ENCODE measurements at regions not wholly inside any gene's neighbourhood (a gene's known extent, or its start where the extent isn't known, plus 50 kb on each side); places are given as distances from the start of the nearest gene placed in this dataset.

DNA sequence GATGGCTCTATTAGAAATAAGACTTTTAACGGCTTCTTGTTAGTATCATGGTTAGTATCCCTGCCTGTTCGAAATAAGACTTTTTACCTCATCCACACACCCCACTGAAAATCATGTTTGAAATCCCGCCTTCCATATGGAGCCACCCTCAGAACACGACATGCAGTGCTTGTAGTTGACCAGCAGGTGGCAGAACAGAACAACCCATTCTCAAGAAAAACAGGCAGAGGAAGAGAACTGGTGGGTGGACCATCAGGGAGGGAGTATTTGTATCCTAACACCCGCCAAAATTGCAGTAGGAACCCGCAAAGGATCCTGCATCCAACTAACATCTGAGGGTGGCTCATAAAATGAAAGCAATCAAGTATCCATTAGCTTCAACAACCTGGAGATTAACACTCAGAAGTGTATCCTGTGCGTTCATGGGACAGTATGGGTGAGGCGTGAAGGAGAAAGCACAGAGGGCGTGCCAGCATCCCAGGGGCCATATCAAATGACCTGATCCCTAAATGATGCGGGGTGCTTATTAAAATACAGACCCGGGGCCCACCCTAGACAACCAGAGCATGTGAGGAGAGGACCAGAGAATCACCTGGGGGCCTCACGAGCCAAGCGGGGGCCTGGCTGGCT is 89.6 kb upstream of the NHSL1 start (continued):
- TF ChIP-seq, protein P1, sequence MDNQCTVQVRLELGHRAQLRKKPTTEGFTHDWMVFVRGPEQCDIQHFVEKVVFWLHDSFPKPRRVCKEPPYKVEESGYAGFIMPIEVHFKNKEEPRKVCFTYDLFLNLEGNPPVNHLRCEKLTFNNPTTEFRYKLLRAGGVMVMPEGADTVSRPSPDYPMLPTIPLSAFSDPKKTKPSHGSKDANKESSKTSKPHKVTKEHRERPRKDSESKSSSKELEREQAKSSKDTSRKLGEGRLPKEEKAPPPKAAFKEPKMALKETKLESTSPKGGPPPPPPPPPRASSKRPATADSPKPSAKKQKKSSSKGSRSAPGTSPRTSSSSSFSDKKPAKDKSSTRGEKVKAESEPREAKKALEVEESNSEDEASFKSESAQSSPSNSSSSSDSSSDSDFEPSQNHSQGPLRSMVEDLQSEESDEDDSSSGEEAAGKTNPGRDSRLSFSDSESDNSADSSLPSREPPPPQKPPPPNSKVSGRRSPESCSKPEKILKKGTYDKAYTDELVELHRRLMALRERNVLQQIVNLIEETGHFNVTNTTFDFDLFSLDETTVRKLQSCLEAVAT (IDR thresholded peaks at IDR 0.05): no peak
- no peak for TF ChIP-seq SIN3A (IDR thresholded peaks at IDR 0.05; ENCODE audit: low read depth, low read length)
- no peak for TF ChIP-seq PAX5 (IDR thresholded peaks at IDR 0.05; ENCODE audit: borderline replicate concordance, low read depth, low read length)
- TF ChIP-seq ATF7 (IDR thresholded peaks at IDR 0.05; ENCODE audit: low read depth): no peak
- TF ChIP-seq SMARCA5 (IDR thresholded peaks at IDR 0.05): peak; percentile 31; the same call in 1 of the 2 replicates
- TF ChIP-seq TBL1XR1 (IDR thresholded peaks at IDR 0.05; ENCODE audit: low read depth, low read length): no peak
- peak; percentile 80 for TF ChIP-seq E2F4 (IDR thresholded peaks at IDR 0.05; ENCODE audit: low read depth, low read length)
- no peak for TF ChIP-seq SREBF1 (IDR thresholded peaks at IDR 0.05; ENCODE audit: low read length)
- TF ChIP-seq CHD2 (IDR thresholded peaks at IDR 0.05; ENCODE audit: borderline replicate concordance, low read depth, low read length): no peak
- peak; percentile 90 for TF ChIP-seq SMC3 (IDR thresholded peaks at IDR 0.05; ENCODE audit: borderline replicate concordance, low read length)
- TF ChIP-seq TCF3 (IDR thresholded peaks at IDR 0.05; ENCODE audit: borderline replicate concordance, insufficient read depth, low read depth, low read length): no peak
- TF ChIP-seq CBX3 (IDR thresholded peaks at IDR 0.05; ENCODE audit: borderline replicate concordance, low read depth): no peak
- peak; percentile 38; the same call in 1 of the 2 replicates for TF ChIP-seq IKZF1 (conservative IDR thresholded peaks at IDR 0.05)
- no peak for TF ChIP-seq ESRRA (IDR thresholded peaks at IDR 0.05; ENCODE audit: low read length)
- no peak for TF ChIP-seq ZBED1 (IDR thresholded peaks at IDR 0.05; ENCODE audit: borderline replicate concordance)
- TF ChIP-seq PAX8 (IDR thresholded peaks at IDR 0.05): no peak
- no peak for TF ChIP-seq RCOR1 (conservative IDR thresholded peaks at IDR 0.05; ENCODE audit: low read depth, low read length)
- TF ChIP-seq, protein P2, sequence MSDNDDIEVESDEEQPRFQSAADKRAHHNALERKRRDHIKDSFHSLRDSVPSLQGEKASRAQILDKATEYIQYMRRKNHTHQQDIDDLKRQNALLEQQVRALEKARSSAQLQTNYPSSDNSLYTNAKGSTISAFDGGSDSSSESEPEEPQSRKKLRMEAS (IDR thresholded peaks at IDR 0.05; ENCODE audit: low read depth, low read length): no peak
- TF ChIP-seq MEF2A (IDR thresholded peaks at IDR 0.05; ENCODE audit: insufficient read depth, low read depth, low read length): no peak
- no peak for TF ChIP-seq KAT2A (conservative IDR thresholded peaks at IDR 0.05; ENCODE audit: control insufficient read depth, low read depth, low read length)

Data from GM12878 (cell line).